ENCODE measurements at regions not wholly inside any gene's neighbourhood (a gene's known extent, or its start where the extent isn't known, plus 50 kb on each side); places are given as distances from the start of the nearest gene placed in this dataset.

- TF ChIP-seq CTCF (IDR thresholded peaks at IDR 0.05) (no peak), POLR2AphosphoS5 (IDR thresholded peaks at IDR 0.05) (no peak), EP300 (IDR thresholded peaks at IDR 0.05) (no peak)
These were observed 178.9 kb upstream of the ALG10B start for GRCh38 chr12:38137716-38138115.

Measured in gastroesophageal sphincter (tissue), 3 donors.